ENCODE measurements at regions not wholly inside any gene's neighbourhood (a gene's known extent, or its start where the extent isn't known, plus 50 kb on each side); places are given as distances from the start of the nearest gene placed in this dataset.
"Not testable (repeated sequence)": the region's sequence is repeated elsewhere in the genome, so short reads cannot be mapped to it uniquely, and the experiment has no call there.

DNA sequence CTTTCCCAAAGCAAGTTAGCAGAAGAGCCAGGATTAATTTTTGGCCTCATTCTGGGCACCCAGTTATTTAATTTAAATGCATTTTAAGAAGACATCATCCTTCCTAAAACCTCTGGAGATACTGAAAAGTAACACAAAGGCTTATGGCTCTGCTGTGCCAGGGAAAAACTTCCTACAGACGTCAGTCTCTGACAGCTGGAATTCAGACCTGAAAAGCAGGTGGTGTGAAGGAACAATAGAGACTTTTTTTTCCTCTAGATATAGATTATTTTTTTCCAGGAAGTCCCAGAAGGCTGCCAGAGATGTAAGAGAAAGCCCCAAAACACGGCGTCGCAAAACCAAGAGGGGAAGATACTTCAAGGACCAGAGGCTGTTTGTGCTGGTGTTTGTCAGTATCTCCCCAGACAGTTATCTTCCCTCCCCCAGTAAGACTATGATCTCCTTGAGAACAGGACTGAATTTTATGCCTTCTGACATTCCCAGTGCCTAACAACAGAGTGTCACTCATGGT lies 88.7 kb upstream of the RASEF start:
- Histone ChIP-seq H3K27me3 (no peaks in the 10 kb centered on the region), H3K4me3 (no peak overlapping the region), H3K9me3 (replicated peaks) (no peaks in the 10 kb centered on the region), H3K36me3 (no peaks in the 10 kb centered on the region), H3K27ac (no peak overlapping the region), H3K4me1 (peaks cover 2% of the 10 kb centered on the region; the same call in 1 of the 2 replicates)
- DNase-seq: peak in 1 of 2 experiments; percentile 31

DNA sequence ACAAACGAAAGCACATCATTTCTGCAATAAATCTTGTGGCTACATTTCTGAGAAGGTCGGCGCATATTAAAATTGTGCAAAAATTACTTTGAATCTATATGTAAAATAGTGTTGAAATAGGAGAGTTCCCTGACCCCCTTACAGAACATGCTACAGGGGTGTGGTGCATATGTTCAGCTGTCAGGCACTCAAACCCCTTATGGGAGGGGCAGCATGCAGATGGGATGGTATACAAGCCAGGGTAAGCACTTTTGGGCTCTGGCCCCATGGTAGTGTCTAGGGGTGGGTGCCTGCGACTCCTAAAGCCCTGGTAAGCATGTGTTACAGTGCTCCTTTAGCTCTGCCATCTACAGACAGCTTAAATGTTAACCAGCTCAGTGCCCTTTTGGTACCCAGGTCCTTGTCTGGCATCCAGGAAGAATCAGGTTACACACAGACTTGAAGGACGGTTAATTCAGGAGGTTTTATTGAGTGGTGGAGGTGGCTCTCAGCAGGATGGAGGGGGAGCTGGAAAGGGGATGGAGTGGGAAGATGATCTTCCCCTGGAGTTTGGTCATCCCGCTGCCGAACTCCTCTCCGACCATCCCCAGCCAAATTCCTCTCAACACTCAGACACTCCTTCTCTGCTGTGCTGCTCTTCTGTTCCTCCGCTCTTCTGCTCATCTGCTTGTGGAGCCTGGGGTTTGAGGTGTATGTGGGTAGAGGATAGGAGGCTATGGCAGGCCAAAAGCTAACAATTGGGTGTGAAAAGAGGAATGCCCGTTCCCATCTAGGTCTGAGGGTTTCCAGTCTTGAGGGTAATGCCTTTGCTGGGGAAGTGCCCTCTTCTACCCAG lies 84.6 kb upstream of the RASEF start:
- Histone ChIP-seq H3K4me1 (peaks cover 2% of the 10 kb centered on the region; the same call in 1 of the 2 replicates), H3K4me3 (no peak overlapping the region), H3K27me3 (no peaks in the 10 kb centered on the region), H3K27ac (no peak overlapping the region), H3K9me3 (replicated peaks) (no peaks in the 10 kb centered on the region), H3K36me3 (no peaks in the 10 kb centered on the region)
- DNase-seq: no peak

DNA sequence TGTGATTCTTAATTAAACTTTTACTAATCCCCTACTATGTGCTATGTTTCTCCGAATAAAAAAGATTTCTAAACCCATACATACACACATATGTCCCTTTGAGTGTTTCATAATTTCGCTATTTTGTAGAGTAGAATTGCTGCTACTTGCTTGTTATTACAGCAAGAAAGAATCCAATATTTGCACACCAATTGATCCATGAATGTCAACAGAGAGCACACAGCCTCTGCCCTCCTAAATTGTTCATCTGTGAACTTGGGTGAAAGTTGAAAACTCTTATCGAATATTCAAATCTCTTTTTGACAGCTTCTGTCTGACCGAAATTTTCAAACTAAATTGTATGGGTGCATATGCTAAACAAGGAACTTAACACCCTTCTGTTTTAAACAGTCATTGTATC lies 83.4 kb upstream of the RASEF start:
- DNase-seq: no peak
- Histone ChIP-seq H3K4me1 (no peaks in the 10 kb centered on the region), H3K27ac (no peak overlapping the region), H3K4me3 (no peak overlapping the region), H3K36me3 (no peaks in the 10 kb centered on the region), H3K27me3 (no peaks in the 10 kb centered on the region), H3K9me3 (replicated peaks) (no peaks in the 10 kb centered on the region)

DNA sequence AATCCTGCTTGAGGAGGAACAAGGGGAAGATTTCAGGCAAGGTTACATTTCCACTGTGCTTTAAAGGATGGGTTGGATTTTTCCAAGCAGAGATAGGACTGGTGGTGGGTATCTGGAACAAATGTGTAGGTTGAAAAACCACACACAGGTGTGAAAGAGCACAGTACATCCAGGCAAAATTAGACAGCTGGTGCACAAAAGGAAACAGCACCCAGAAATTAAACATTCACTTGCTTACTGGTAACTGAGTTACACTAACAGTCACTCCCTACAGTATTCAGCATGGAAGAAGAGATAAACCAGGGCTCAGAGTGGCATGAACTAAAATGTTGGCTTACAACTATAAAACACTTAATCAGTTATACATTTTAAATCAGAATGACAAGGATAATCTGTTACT lies 81.5 kb upstream of the RASEF start:
- Histone ChIP-seq H3K4me3 (no peak overlapping the region), H3K27ac (no peak overlapping the region), H3K27me3 (no peaks in the 10 kb centered on the region), H3K4me1 (no peaks in the 10 kb centered on the region), H3K36me3 (no peaks in the 10 kb centered on the region), H3K9me3 (replicated peaks) (no peaks in the 10 kb centered on the region)
- no peak for DNase-seq

DNA sequence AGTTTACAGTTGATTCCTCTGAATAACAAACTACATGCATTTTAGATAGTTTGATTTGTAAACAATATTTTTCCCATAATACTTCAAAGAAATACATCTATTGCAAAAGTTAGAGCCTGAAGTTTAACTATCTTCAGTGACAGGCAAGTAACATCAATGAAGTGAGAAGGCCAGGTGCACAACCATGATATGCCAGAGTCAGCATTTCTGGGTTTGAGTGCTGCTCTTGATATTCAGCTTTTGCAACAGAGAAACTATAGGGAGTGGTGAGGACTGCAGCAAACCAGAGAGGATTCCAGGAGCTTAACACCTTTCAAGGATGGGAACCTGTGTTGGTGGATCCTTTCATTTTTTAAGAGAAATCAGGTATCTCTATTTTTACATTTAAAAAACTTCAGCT lies 79.4 kb upstream of the RASEF start:
- Histone ChIP-seq H3K4me3 (no peak overlapping the region), H3K27me3 (no peaks in the 10 kb centered on the region), H3K4me1 (peaks cover 5% of the 10 kb centered on the region; the same call in 1 of the 2 replicates), H3K27ac (no peak overlapping the region), H3K36me3 (no peaks in the 10 kb centered on the region), H3K9me3 (replicated peaks) (no peaks in the 10 kb centered on the region)
- DNase-seq: no peak

DNA sequence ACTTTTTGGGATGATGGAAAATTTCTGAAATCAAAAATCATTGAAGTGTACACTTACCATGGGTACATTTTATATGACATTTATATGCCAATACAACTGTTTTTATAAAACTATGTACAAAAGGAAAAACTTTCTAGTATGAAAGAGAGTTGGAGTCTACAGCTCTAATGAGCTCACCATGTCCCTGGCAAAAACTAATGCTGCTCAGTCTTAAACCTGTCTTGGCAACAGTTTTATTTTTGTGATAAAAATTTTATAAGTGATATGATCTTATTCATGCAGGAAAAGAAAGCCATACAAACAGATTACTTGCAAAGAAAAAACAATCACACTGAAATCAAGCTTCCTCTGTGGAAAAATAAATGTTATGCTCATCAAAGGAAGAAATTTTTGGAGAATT lies 78.9 kb upstream of the RASEF start:
- H3K4me1 ChIP-seq: peaks cover 5% of the 10 kb centered on the region; the same call in 1 of the 2 replicates
- H3K4me3 ChIP-seq: no peak overlapping the region
- no peaks in the 10 kb centered on the region for H3K9me3 ChIP-seq (replicated peaks)
- no peak for DNase-seq
- H3K27me3 ChIP-seq: no peaks in the 10 kb centered on the region
- no peak overlapping the region for H3K27ac ChIP-seq
- H3K36me3 ChIP-seq: no peaks in the 10 kb centered on the region

DNA sequence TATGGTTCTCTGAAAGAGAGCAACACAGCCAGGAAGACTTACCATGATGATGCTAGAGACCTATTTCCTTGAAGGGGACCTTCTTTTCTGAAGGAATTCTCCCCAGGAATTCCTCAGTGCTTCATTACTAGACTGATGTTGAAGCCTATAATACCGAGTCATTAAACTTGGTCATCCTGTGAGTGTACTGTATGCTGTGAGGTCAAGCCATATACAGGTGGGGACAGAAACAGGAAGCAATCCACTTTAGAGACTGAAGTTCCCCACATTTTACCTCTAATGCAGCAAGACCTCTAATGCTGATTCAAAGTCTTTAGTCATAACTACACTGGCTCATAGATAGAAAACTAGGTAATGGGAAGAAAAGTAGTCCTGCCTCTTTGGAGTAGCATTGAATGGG lies 77.1 kb upstream of the RASEF start:
- no peak for DNase-seq
- H3K36me3 ChIP-seq: no peaks in the 10 kb centered on the region

DNA sequence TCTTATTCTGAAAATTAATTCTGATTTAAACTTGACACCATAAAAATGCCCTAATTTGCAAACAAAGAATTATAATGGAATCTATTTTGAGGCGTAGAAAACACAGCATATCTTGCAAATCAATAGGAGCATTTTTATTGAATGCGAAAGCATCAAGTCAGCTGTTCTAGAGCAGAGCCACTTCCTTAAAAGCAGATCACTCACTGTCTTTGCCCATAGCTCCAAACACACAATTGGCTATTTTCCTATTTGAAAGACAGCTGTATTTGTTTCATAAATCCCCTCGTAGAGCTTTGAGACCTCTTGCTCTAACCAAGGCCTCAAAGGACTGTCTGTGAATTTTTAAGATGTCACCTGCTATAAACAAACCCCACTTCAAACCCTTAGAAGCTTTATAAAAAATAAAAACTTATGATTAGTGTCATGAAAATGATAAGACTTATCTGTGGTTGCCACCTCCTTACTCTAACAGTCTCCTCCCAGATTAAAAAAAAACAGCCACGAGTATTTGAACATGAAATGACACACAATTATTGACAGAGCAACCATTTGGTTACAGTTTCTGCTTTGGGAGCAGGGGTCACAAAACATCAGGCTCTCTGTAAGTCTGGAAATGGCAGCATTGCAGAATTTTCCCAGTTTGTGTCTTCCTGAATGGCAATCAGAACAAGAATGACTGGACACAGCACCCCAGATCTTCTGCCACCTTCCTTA lies 75.6 kb upstream of the RASEF start:
- H3K9me3 ChIP-seq (replicated peaks): no peaks in the 10 kb centered on the region
- no peak overlapping the region for H3K4me3 ChIP-seq
- no peak overlapping the region for H3K27ac ChIP-seq
- no peaks in the 10 kb centered on the region for H3K27me3 ChIP-seq
- no peaks in the 10 kb centered on the region for H3K36me3 ChIP-seq
- DNase-seq: peak in 1 of 2 experiments; percentile 31
- peaks cover 5% of the 10 kb centered on the region; the same call in 1 of the 2 replicates for H3K4me1 ChIP-seq

More for the DNA sequence above, 77.1 kb upstream of the RASEF start:
- Histone ChIP-seq H3K4me3 (no peak overlapping the region), H3K27me3 (no peaks in the 10 kb centered on the region), H3K27ac (no peak overlapping the region), H3K9me3 (replicated peaks) (no peaks in the 10 kb centered on the region), H3K4me1 (peaks cover 5% of the 10 kb centered on the region; the same call in 1 of the 2 replicates)

DNA sequence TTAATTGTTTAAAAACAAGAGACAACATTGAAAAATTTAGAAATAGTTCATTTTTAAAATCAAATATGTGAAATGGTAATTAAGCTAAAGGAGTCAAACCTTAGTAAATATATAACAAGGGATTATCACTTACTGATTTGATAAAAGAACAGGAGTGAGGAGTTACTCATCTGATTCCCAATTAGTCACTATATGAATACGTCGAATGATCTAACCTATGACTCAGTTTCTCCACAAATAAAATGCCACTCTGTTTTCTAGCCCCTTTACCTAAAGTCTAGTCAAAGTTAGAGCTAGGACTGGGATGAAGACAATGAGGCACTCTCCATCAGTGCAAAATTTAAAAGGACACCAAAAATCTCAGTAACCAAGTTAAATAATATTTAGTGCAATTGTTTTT lies 70.4 kb upstream of the RASEF start:
- Histone ChIP-seq H3K4me1 (peaks cover 5% of the 10 kb centered on the region; the same call in 1 of the 2 replicates), H3K27me3 (no peaks in the 10 kb centered on the region), H3K9me3 (replicated peaks) (no peaks in the 10 kb centered on the region), H3K36me3 (no peaks in the 10 kb centered on the region), H3K4me3 (no peak overlapping the region), H3K27ac (no peak overlapping the region)
- DNase-seq: no peak

DNA sequence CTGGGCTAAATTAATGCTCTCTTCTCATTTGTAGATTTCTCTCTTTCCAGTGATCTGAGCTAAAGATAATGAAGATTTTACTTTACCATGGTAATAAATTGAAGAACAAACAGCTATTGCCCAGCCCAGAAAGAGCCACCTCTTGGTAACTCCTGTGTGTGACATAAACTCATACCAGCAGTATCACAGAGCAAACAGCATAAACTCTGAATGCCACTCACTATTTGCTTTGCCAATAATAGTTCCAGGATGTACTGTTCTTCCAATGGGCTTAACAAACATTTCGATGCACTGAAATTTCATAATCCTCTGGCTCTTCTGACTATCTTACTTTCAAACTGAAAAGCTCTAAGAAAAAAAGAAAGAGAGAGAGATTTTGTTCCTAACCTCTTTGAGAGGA lies 69.8 kb upstream of the RASEF start:
- no peak overlapping the region for H3K27ac ChIP-seq

DNA sequence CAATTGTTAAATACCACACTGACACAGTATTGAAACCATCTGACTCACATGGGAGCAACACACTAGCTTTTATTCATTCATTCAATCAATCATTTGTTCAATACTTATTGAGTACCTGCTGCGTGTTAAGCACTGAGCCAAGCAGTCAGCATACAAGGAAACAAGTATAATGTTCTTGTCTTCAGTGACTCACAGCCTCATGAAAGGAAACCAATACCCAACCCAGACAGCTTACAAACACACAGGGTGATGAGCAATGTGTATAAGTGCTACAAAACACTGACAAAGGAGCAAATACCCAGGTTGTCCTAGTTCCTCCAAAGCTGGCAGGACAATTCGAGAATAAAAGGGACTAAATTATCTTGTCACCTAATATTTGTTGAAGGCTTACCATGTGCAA lies 67.6 kb upstream of the RASEF start:
- no peak for DNase-seq
- H3K9me3 ChIP-seq (replicated peaks): no peaks in the 10 kb centered on the region
- no peaks in the 10 kb centered on the region for H3K36me3 ChIP-seq
- no peaks in the 10 kb centered on the region for H3K27me3 ChIP-seq
- no peaks in the 10 kb centered on the region for H3K4me1 ChIP-seq
- no peak overlapping the region for H3K27ac ChIP-seq
- H3K4me3 ChIP-seq: no peak overlapping the region

More for the DNA sequence above, 69.8 kb upstream of the RASEF start:
- no peak for DNase-seq
- H3K4me3 ChIP-seq: no peak overlapping the region
- no peaks in the 10 kb centered on the region for H3K36me3 ChIP-seq
- H3K4me1 ChIP-seq: no peaks in the 10 kb centered on the region
- H3K27me3 ChIP-seq: no peaks in the 10 kb centered on the region
- no peaks in the 10 kb centered on the region for H3K9me3 ChIP-seq (replicated peaks)

DNA sequence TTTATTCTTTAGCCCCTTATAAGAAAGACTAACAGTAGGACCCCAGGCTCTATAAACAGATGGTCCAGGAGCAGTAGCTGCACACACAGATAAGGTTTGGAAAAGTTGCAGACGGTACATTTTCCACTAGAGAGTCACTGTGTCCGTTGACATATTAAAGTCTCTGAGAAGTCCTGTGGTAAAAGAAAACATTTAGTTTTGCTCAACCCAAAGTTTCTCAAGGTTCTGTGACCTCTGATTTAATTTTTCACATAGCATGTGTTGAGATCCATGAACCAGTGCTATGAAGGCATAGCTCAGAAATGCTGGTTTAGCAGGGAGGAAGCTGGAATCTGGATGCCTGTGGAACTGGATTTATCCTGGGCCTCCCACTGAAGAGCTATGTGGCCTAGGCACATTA lies 62.7 kb upstream of the RASEF start:
- Histone ChIP-seq H3K27me3 (no peaks in the 10 kb centered on the region), H3K4me3 (no peak overlapping the region), H3K27ac (no peak overlapping the region), H3K9me3 (replicated peaks) (no peaks in the 10 kb centered on the region), H3K36me3 (no peaks in the 10 kb centered on the region), H3K4me1 (no peaks in the 10 kb centered on the region)
- no peak for DNase-seq

DNA sequence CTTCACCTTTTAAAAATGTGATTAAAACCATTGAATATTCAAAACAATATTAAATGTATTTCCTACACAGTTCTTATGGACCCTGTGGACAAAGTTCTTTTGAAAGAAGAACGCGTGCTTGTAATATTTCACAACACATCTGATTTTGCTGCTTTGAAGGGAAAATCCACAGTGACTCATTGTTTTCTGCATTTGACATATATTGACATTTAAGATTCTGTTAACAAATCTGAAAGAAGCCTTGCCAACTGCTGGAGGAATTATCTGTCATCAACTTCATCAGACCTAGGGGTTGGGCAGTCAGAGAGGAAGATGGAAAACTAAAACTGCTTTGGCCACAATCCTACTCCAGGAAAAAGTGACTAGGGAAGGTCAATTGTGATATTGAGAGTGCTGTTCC lies 56.9 kb upstream of the RASEF start:
- H3K4me1 ChIP-seq: no peaks in the 10 kb centered on the region
- H3K9me3 ChIP-seq (replicated peaks): no peaks in the 10 kb centered on the region
- no peaks in the 10 kb centered on the region for H3K36me3 ChIP-seq
- no peak for DNase-seq
- H3K27me3 ChIP-seq: no peaks in the 10 kb centered on the region
- H3K4me3 ChIP-seq: no peak overlapping the region
- no peak overlapping the region for H3K27ac ChIP-seq

DNA sequence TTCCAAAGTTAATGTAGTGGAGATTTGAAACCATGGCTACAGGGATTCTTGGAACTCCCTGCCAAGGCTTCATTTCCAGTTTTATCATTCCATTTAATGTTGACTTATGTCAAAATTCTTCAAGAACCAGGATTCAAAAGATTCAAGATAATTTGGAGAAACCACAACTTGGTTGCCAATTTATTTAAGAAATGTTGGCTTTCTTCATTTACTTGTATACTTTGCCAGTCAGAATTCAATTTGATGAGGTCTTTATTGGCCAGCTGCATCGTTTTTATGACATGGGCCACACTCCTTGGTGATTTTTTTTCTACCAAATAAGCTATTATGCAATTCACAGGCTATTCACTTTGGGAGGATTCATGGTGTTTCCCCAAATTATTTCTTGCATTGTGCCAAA lies 53.1 kb upstream of the RASEF start:
- H3K36me3 ChIP-seq: no peaks in the 10 kb centered on the region
- DNase-seq: no peak
- no peaks in the 10 kb centered on the region for H3K4me1 ChIP-seq
- H3K27ac ChIP-seq: no peak overlapping the region
- no peak overlapping the region for H3K4me3 ChIP-seq
- 0 out of 2 replicates have a peak, but pooled peaks cover 3% of the 10 kb centered on the region for H3K9me3 ChIP-seq (replicated peaks)
- no peaks in the 10 kb centered on the region for H3K27me3 ChIP-seq

DNA sequence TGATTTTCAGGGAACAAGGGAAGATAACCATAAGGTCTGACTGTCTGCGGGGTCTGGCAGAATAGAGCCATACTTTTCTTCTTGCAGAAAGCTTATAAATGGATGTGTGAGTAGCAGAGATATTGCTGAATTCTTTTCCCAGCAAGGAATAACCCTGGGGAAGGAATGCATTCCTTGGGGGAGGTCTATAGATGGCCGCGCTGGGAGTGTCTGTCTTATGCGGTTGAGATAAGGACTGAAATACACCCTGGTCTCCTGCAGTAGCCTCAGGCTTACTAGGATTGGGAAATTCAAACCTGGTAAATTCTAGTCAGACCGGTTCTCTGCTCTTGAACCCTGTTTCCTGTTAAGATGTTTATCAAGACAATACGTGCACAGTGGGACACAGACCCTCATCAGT lies 50.5 kb upstream of the RASEF start:
- H3K27me3 ChIP-seq; H3K27ac ChIP-seq; H3K4me1 ChIP-seq; H3K36me3 ChIP-seq; DNase-seq; H3K4me3 ChIP-seq; H3K9me3 ChIP-seq (replicated peaks): not testable (repeated sequence)

Data from SJCRH30 (cell line).